ENCODE measurements at regions not wholly inside any gene's neighbourhood (a gene's known extent, or its start where the extent isn't known, plus 50 kb on each side); places are given as distances from the start of the nearest gene placed in this dataset.

DNA sequence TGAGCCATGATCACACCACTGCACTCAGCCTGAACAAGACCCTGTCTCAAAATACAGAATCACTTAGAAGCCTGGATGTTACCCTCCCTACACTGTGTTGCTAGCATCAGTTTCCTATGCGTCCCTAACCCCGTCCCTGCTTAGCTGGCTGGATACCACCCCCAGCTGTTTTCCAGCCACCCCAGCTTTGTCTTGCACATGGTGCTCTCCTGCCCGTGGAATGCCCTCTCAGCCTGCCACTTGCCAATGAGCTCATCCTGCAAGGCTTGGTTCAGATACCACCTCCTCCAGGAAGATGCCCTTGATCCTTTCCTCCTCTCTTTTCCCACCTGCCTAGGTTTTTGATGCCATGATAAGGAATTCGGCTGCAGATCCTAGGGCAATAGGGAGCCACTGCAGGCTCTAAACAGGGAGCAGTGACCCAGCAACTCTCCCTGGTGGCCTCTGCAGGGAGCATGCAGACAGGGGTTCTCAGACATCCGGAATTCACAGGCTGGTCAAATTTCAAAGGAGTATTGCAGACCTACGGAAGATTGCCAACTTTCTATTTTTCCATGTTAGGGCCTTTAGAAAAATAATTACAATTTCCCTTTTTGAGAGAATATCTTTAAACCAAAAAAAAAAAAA, 52.7 kb upstream of the WNT7B start:
- DNase-seq: no peak
- ATAC-seq: no peak
- Histone ChIP-seq H3K4me3 (no peak overlapping the region), H3K27me3 (ENCODE audit: insufficient read depth in 3 of 3, low read length in 2 of 3) (no peaks in the 10 kb centered on the region), H3K36me3 (ENCODE audit: insufficient read depth in 1 of 2, low read depth in 1 of 2) (no peaks in the 10 kb centered on the region), H3K27ac (peak overlapping the region; percentile 9), H3K9me3 (no peaks in the 10 kb centered on the region), H3K4me1 (peaks cover 6% of the 10 kb centered on the region)
- WGBS, 3 donors: 63 to 74% (median 69%) methylated on average over 6 of the region's 6 CpGs
- TF ChIP-seq, protein P1, sequence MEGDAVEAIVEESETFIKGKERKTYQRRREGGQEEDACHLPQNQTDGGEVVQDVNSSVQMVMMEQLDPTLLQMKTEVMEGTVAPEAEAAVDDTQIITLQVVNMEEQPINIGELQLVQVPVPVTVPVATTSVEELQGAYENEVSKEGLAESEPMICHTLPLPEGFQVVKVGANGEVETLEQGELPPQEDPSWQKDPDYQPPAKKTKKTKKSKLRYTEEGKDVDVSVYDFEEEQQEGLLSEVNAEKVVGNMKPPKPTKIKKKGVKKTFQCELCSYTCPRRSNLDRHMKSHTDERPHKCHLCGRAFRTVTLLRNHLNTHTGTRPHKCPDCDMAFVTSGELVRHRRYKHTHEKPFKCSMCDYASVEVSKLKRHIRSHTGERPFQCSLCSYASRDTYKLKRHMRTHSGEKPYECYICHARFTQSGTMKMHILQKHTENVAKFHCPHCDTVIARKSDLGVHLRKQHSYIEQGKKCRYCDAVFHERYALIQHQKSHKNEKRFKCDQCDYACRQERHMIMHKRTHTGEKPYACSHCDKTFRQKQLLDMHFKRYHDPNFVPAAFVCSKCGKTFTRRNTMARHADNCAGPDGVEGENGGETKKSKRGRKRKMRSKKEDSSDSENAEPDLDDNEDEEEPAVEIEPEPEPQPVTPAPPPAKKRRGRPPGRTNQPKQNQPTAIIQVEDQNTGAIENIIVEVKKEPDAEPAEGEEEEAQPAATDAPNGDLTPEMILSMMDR (IDR thresholded peaks at IDR 0.05): no peak
- intact Hi-C loops (cut with DNase I): no loop called here

DNA sequence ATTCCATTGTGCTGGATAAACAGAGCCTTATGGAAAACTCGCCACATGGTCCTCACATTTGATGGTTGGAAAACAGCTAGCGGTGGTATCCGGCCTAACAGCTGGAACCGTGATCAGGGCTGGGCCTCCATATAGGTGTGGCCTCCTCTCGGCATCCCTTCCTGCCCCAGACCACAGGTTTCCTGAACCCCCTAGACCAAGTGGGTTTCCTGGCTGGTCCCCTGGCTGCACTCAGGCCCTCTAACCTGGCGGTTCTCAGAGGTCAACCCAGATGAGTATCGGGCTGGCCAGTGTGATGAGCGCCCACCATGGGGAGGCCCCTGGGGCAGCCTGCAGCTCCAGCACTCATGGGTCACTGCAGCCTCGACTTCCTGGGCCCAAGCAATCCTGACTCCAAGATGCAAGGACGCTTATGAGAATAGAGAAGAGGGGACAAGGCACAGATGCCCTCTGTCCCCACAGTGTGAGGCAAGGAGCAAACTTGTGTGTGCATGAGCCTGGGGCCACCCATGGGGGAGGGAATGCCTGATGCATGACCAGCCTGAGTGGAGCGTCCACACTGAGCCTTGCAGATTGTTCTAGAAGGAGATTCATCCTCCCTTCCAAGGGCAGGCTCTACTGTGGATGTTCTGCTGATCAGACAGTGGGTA, 53.4 kb upstream of the WNT7B start:
- Histone ChIP-seq H3K27ac (peak overlapping the region; percentile 37), H3K27me3 (ENCODE audit: insufficient read depth in 3 of 3, low read length in 2 of 3) (no peaks in the 10 kb centered on the region), H3K36me3 (ENCODE audit: insufficient read depth in 1 of 2, low read depth in 1 of 2) (no peaks in the 10 kb centered on the region), H3K4me3 (no peak overlapping the region), H3K9me3 (no peaks in the 10 kb centered on the region), H3K4me1 (peaks cover 12% of the 10 kb centered on the region)
- TF ChIP-seq, protein P1 (IDR thresholded peaks at IDR 0.05): no peak
- 74 to 79% (median 75%) methylated on average over 11 of the region's 11 CpGs for WGBS, 3 donors
- intact Hi-C loops (cut with DNase I): no loop called here
- DNase-seq: no peak
- no peak for ATAC-seq

DNA sequence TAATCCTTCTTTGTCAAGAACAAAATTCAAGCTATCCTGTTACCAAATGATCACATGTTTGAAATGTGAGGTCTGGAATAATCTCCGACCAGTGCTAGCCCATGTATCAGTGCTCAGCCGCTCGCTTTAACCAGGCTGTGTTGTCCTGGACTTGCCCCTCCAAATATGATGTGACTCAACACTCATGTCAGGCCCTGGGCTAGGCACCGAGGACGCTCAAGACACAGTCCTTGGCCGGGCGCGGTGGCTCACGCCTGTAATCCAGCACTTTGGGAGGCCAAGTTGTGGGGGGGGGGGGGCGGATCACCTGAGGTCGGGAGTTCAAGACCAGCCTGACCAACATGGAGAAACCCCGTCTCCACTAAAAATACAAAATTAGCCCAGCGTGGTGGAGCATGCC, 54.1 kb upstream of the WNT7B start:
- WGBS, 3 donors: 78 to 91% (median 83%) methylated on average over 12 to 13 of the region's 13 CpGs
- DNase-seq: no peak
- TF ChIP-seq, protein P1 (IDR thresholded peaks at IDR 0.05): no peak
- H3K36me3 ChIP-seq (ENCODE audit: insufficient read depth in 1 of 2, low read depth in 1 of 2): no peaks in the 10 kb centered on the region
- H3K4me3 ChIP-seq: no peak overlapping the region
- H3K27ac ChIP-seq: peak overlapping the region; percentile 37
- H3K4me1 ChIP-seq: peaks cover 12% of the 10 kb centered on the region
- H3K9me3 ChIP-seq: no peaks in the 10 kb centered on the region
- intact Hi-C loops (cut with DNase I): no loop called here
- no peaks in the 10 kb centered on the region for H3K27me3 ChIP-seq (ENCODE audit: insufficient read depth in 3 of 3, low read length in 2 of 3)
- ATAC-seq: no peak

DNA sequence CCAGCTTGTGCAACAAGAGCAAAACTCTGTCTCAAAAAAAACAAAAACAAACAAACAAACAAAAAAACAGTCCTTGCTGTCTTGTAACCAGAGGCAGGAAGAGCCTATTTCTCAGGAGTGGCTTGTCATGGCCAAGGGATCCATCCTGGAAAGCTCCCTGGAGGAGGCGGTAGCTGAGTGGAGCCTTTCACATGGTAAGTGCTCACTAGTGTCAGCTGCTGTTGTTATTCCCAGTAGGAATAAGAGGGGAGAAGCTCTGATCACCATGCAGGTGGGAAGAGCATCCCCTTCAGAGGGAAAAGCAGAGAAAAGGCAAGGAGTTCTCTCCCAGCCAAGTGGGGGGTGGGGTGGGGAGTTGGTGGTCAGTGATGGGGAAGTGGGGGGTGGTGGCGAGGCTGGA, 54.6 kb upstream of the WNT7B start:
- H3K27ac ChIP-seq: no peak overlapping the region
- H3K27me3 ChIP-seq (ENCODE audit: insufficient read depth in 3 of 3, low read length in 2 of 3): no peaks in the 10 kb centered on the region
- TF ChIP-seq, protein P1 (IDR thresholded peaks at IDR 0.05): no peak
- intact Hi-C loops (cut with DNase I): no loop called here
- no peak overlapping the region for H3K4me3 ChIP-seq
- H3K36me3 ChIP-seq (ENCODE audit: insufficient read depth in 1 of 2, low read depth in 1 of 2): no peaks in the 10 kb centered on the region
- peaks cover 15% of the 10 kb centered on the region for H3K4me1 ChIP-seq
- ATAC-seq (no peak), DNase-seq (no peak)
- WGBS, 3 donors: 87 to 97% (median 91%) methylated on average over 2 of the region's 2 CpGs
- H3K9me3 ChIP-seq: no peaks in the 10 kb centered on the region

All from psoas muscle (tissue), 7 donors.